Suppressor macrophage treated with lipopolysaccharide for 4 hours (primary cell): ENCODE measurements at regions not wholly inside any gene's neighbourhood (a gene's known extent, or its start where the extent isn't known, plus 50 kb on each side); places are given as distances from the start of the nearest gene placed in this dataset.
"Not testable (repeated sequence)": the region's sequence is repeated elsewhere in the genome, so short reads cannot be mapped to it uniquely, and the experiment has no call there.

ENCODE experiments used
- DNase-seq: peaks from one replicate; pipeline ENCODE4 v3.0.0-alpha.2; 2020

- DNase-seq = no peak
These were observed 1086.1 kb downstream of the GRM8 start for GRCh38 chr7:126166645-126167044.

GRCh38 chr7:126163647-126164046 lies 1089.1 kb downstream of the GRM8 start:
- DNase-seq = no peak

- DNase-seq = no peak
These were observed 1095.3 kb downstream of the GRM8 start for GRCh38 chr7:126157391-126157790.

GRCh38 chr7:126150278-126150958 lies 1102.3 kb downstream of the GRM8 start:
- DNase-seq = no peak

- no peak for DNase-seq
These were observed 1111.8 kb downstream of the GRM8 start for GRCh38 chr7:126140858-126141466.

- DNase-seq = no peak
These were observed 1132.8 kb downstream of the GRM8 start for GRCh38 chr7:126119981-126120380.

- no peak for DNase-seq
These were observed 1149.2 kb downstream of the GRM8 start for GRCh38 chr7:126103582-126103981.

- no peak for DNase-seq
These were observed 1153.4 kb upstream of the POT1 start for GRCh38 chr7:126083014-126083413.

GRCh38 chr7:126079581-126079980 lies 1150.0 kb upstream of the POT1 start:
- DNase-seq = no peak

- no peak for DNase-seq
These were observed 1149.5 kb upstream of the POT1 start for GRCh38 chr7:126079151-126079550.

- DNase-seq = no peak
These were observed 1136.1 kb upstream of the POT1 start for GRCh38 chr7:126065766-126066165.

GRCh38 chr7:126057979-126058378 lies 1128.4 kb upstream of the POT1 start:
- no peak for DNase-seq

GRCh38 chr7:126056613-126057012 lies 1127.0 kb upstream of the POT1 start:
- DNase-seq = not testable (repeated sequence)

- no peak for DNase-seq
These were observed 1122.6 kb upstream of the POT1 start for GRCh38 chr7:126052229-126052628.

- DNase-seq = no peak
These were observed 1115.0 kb upstream of the POT1 start for GRCh38 chr7:126044662-126045061.

GRCh38 chr7:126041472-126041871 lies 1111.8 kb upstream of the POT1 start:
- no peak for DNase-seq

- no peak for DNase-seq
These were observed 1110.8 kb upstream of the POT1 start for GRCh38 chr7:126040114-126041045.

- no peak for DNase-seq
These were observed 1096.9 kb upstream of the POT1 start for GRCh38 chr7:126026421-126027088.

GRCh38 chr7:126022452-126022851 lies 1092.8 kb upstream of the POT1 start:
- no peak for DNase-seq

- DNase-seq = no peak
These were observed 1087.1 kb upstream of the POT1 start for GRCh38 chr7:126016722-126017121.

- DNase-seq = no peak
These were observed 1075.4 kb upstream of the POT1 start for GRCh38 chr7:126005064-126005463.

- no peak for DNase-seq
These were observed 1071.7 kb upstream of the POT1 start for GRCh38 chr7:126001349-126001748.

GRCh38 chr7:125984795-125985194 lies 1055.2 kb upstream of the POT1 start:
- no peak for DNase-seq
